ENCODE measurements at regions not wholly inside any gene's neighbourhood (a gene's known extent, or its start where the extent isn't known, plus 50 kb on each side); places are given as distances from the start of the nearest gene placed in this dataset.
A peak's percentile ranks its signal among the peaks of the same experiment; 100 is the strongest.

- H3K9me2 ChIP-seq (replicated peaks; ENCODE audit: control insufficient read depth, low read length) = no peaks in the 10 kb centered on the region
- no peaks in the 10 kb centered on the region for H3K36me3 ChIP-seq (ENCODE audit: control insufficient read depth, low read length)
- 0 out of 2 replicates have a peak, but pooled peaks cover 4% of the 10 kb centered on the region for H3K27me3 ChIP-seq (ENCODE audit: control insufficient read depth, low read length)
- H3K4me2 ChIP-seq (ENCODE audit: low read length) = no peak overlapping the region
- no peaks in the 10 kb centered on the region for H3K79me2 ChIP-seq (ENCODE audit: control insufficient read depth, low read length)
- H3K4me3 ChIP-seq (ENCODE audit: low read length) = no peak overlapping the region
- H4K20me1 ChIP-seq (ENCODE audit: control insufficient read depth, insufficient read depth, low read depth, low read length) = no peaks in the 10 kb centered on the region
- no peaks in the 10 kb centered on the region for H3K9me3 ChIP-seq (ENCODE audit: control insufficient read depth, insufficient read depth, low read length)
- no peak for TF ChIP-seq CTCF (IDR thresholded peaks at IDR 0.05; ENCODE audit: low read depth, low read length, poor library complexity, severe bottlenecking)
- no peak for TF ChIP-seq EZH2phosphoT487 (IDR thresholded peaks at IDR 0.05; ENCODE audit: borderline replicate concordance, low read length)
- no peaks in the 10 kb centered on the region for H3F3A ChIP-seq (ENCODE audit: control insufficient read depth, insufficient read depth)
- H3K4me1 ChIP-seq (ENCODE audit: control insufficient read depth, low read length) = peaks cover 27% of the 10 kb centered on the region
- H3K27ac ChIP-seq (ENCODE audit: low read depth, low read length) = no peak overlapping the region
Measured at GRCh38 chr1:29695803-29696202, 459.5 kb downstream of the PTPRU start.

- H3F3A ChIP-seq (ENCODE audit: control insufficient read depth, insufficient read depth) = no peaks in the 10 kb centered on the region
- H3K9me3 ChIP-seq (ENCODE audit: control insufficient read depth, insufficient read depth, low read length) = no peaks in the 10 kb centered on the region
- H3K79me2 ChIP-seq (ENCODE audit: control insufficient read depth, low read length) = no peaks in the 10 kb centered on the region
- H3K27ac ChIP-seq (ENCODE audit: low read depth, low read length) = no peak overlapping the region
- H3K4me3 ChIP-seq (ENCODE audit: low read length) = no peak overlapping the region
- H3K4me1 ChIP-seq (ENCODE audit: control insufficient read depth, low read length) = peaks cover 29% of the 10 kb centered on the region
- TF ChIP-seq CTCF (IDR thresholded peaks at IDR 0.05; ENCODE audit: low read depth, low read length, poor library complexity, severe bottlenecking) = no peak
- TF ChIP-seq EZH2phosphoT487 (IDR thresholded peaks at IDR 0.05; ENCODE audit: borderline replicate concordance, low read length) = no peak
- H3K27me3 ChIP-seq (ENCODE audit: control insufficient read depth, low read length) = 0 out of 2 replicates have a peak, but pooled peaks cover 3% of the 10 kb centered on the region
- H3K9me2 ChIP-seq (replicated peaks; ENCODE audit: control insufficient read depth, low read length) = no peaks in the 10 kb centered on the region
- H3K4me2 ChIP-seq (ENCODE audit: low read length) = no peak overlapping the region
- H4K20me1 ChIP-seq (ENCODE audit: control insufficient read depth, insufficient read depth, low read depth, low read length) = no peaks in the 10 kb centered on the region
- H3K36me3 ChIP-seq (ENCODE audit: control insufficient read depth, low read length) = no peaks in the 10 kb centered on the region
Measured at GRCh38 chr1:29695036-29695435, 458.7 kb downstream of the PTPRU start.

GRCh38 chr1:29691499-29691898 is 455.2 kb downstream of the PTPRU start:
- no peaks in the 10 kb centered on the region for H3K9me2 ChIP-seq (replicated peaks; ENCODE audit: control insufficient read depth, low read length)
- H3F3A ChIP-seq (ENCODE audit: control insufficient read depth, insufficient read depth) = no peaks in the 10 kb centered on the region
- H4K20me1 ChIP-seq (ENCODE audit: control insufficient read depth, insufficient read depth, low read depth, low read length) = no peaks in the 10 kb centered on the region
- no peaks in the 10 kb centered on the region for H3K79me2 ChIP-seq (ENCODE audit: control insufficient read depth, low read length)
- H3K4me3 ChIP-seq (ENCODE audit: low read length) = peak overlapping the region; percentile 31
- H3K27ac ChIP-seq (ENCODE audit: low read depth, low read length) = peak overlapping the region; percentile 22; the same call in 1 of the 2 replicates
- no peaks in the 10 kb centered on the region for H3K36me3 ChIP-seq (ENCODE audit: control insufficient read depth, low read length)
- TF ChIP-seq EZH2phosphoT487 (IDR thresholded peaks at IDR 0.05; ENCODE audit: borderline replicate concordance, low read length) = no peak
- no peak for TF ChIP-seq CTCF (IDR thresholded peaks at IDR 0.05; ENCODE audit: low read depth, low read length, poor library complexity, severe bottlenecking)
- H3K9me3 ChIP-seq (ENCODE audit: control insufficient read depth, insufficient read depth, low read length) = no peaks in the 10 kb centered on the region
- H3K4me2 ChIP-seq (ENCODE audit: low read length) = peak overlapping the region; percentile 45
- H3K4me1 ChIP-seq (ENCODE audit: control insufficient read depth, low read length) = peaks cover 29% of the 10 kb centered on the region
- H3K27me3 ChIP-seq (ENCODE audit: control insufficient read depth, low read length) = no peaks in the 10 kb centered on the region
